ENCODE measurements at regions not wholly inside any gene's neighbourhood (a gene's known extent, or its start where the extent isn't known, plus 50 kb on each side); places are given as distances from the start of the nearest gene placed in this dataset.

- DNase-seq (no peak), ATAC-seq (no peak)
- H3K27ac ChIP-seq (ENCODE audit: low read length): no peak overlapping the region
- intact Hi-C loops (cut with micrococcal nuclease): no loop called here
- H3K4me2 ChIP-seq (ENCODE audit: low read length): no peak overlapping the region
- CTCF ChIA-PET: no interaction called here
- no peaks in the 10 kb centered on the region for H3K79me2 ChIP-seq (ENCODE audit: low read length)
- no peak overlapping the region for H2AFZ ChIP-seq (ENCODE audit: low read length)
- no peaks in the 10 kb centered on the region for H3F3A ChIP-seq (ENCODE audit: low read length, unreplicated experiment)
- no peak overlapping the region for H3K4me3 ChIP-seq (ENCODE audit: low read length)
- 0 out of 2 replicates have a peak, but pooled peaks cover 3% of the 10 kb centered on the region for H3K9me2 ChIP-seq (replicated peaks; ENCODE audit: low read length)
- H3K36me3 ChIP-seq (ENCODE audit: low read depth, low read length): no peaks in the 10 kb centered on the region
- H3K9ac ChIP-seq (ENCODE audit: low read length): no peak overlapping the region
- no peaks in the 10 kb centered on the region for H3K9me3 ChIP-seq (ENCODE audit: low read length)
- BruUV-seq (replicated peaks): no TSS peak
- POLR2A ChIA-PET (ENCODE audit: unreplicated experiment): no interaction called here
- H3K27me3 ChIP-seq (ENCODE audit: low read length): no peaks in the 10 kb centered on the region
- H4K20me1 ChIP-seq (ENCODE audit: low read length): no peaks in the 10 kb centered on the region
- TF ChIP-seq CTCF (conservative IDR thresholded peaks at IDR 0.05; ENCODE audit: low read depth, low read length): no peak
- no peak for TF ChIP-seq EZH2phosphoT487 (IDR thresholded peaks at IDR 0.05; ENCODE audit: borderline replicate concordance, low read length)
- no peak for TF ChIP-seq EZH2 (IDR thresholded peaks at IDR 0.05; ENCODE audit: low read length, unreplicated experiment)
- H3K4me1 ChIP-seq (ENCODE audit: insufficient read depth, low read length): no peaks in the 10 kb centered on the region
These were observed 81.4 kb upstream of the KRR1 start for GRCh38 chr12:75592638-75593335.

GRCh38 chr12:75592086-75592485 lies 80.7 kb upstream of the KRR1 start:
- CTCF ChIA-PET: no interaction called here
- H3K27ac ChIP-seq (ENCODE audit: low read length): no peak overlapping the region
- no peaks in the 10 kb centered on the region for H3K27me3 ChIP-seq (ENCODE audit: low read length)
- no peaks in the 10 kb centered on the region for H3K79me2 ChIP-seq (ENCODE audit: low read length)
- H3K9ac ChIP-seq (ENCODE audit: low read length): no peak overlapping the region
- H4K20me1 ChIP-seq (ENCODE audit: low read length): no peaks in the 10 kb centered on the region
- no peak overlapping the region for H3K4me3 ChIP-seq (ENCODE audit: low read length)
- H3K4me2 ChIP-seq (ENCODE audit: low read length): no peak overlapping the region
- 0 out of 2 replicates have a peak, but pooled peaks cover 3% of the 10 kb centered on the region for H3K9me2 ChIP-seq (replicated peaks; ENCODE audit: low read length)
- H3K9me3 ChIP-seq (ENCODE audit: low read length): no peaks in the 10 kb centered on the region
- intact Hi-C loops (cut with micrococcal nuclease): no loop called here
- H3K36me3 ChIP-seq (ENCODE audit: low read depth, low read length): no peaks in the 10 kb centered on the region
- DNase-seq: no peak
- ATAC-seq: no peak
- no peaks in the 10 kb centered on the region for H3F3A ChIP-seq (ENCODE audit: low read length, unreplicated experiment)
- TF ChIP-seq EZH2 (IDR thresholded peaks at IDR 0.05; ENCODE audit: low read length, unreplicated experiment): no peak
- TF ChIP-seq EZH2phosphoT487 (IDR thresholded peaks at IDR 0.05; ENCODE audit: borderline replicate concordance, low read length): no peak
- no peak for TF ChIP-seq CTCF (conservative IDR thresholded peaks at IDR 0.05; ENCODE audit: low read depth, low read length)
- BruUV-seq (replicated peaks): no TSS peak
- H3K4me1 ChIP-seq (ENCODE audit: insufficient read depth, low read length): no peaks in the 10 kb centered on the region
- no peak overlapping the region for H2AFZ ChIP-seq (ENCODE audit: low read length)
- POLR2A ChIA-PET (ENCODE audit: unreplicated experiment): no interaction called here

- Histone ChIP-seq H3K36me3 (ENCODE audit: low read depth, low read length) (no peaks in the 10 kb centered on the region), H3K79me2 (ENCODE audit: low read length) (no peaks in the 10 kb centered on the region), H3K4me3 (ENCODE audit: low read length) (no peak overlapping the region), H3K9ac (ENCODE audit: low read length) (no peak overlapping the region), H2AFZ (ENCODE audit: low read length) (no peak overlapping the region), H3K4me2 (ENCODE audit: low read length) (no peak overlapping the region), H3K4me1 (ENCODE audit: insufficient read depth, low read length) (no peaks in the 10 kb centered on the region), H3K27me3 (ENCODE audit: low read length) (no peaks in the 10 kb centered on the region), H3K9me3 (ENCODE audit: low read length) (no peaks in the 10 kb centered on the region), H3K9me2 (replicated peaks; ENCODE audit: low read length) (0 out of 2 replicates have a peak, but pooled peaks cover 3% of the 10 kb centered on the region), H4K20me1 (ENCODE audit: low read length) (no peaks in the 10 kb centered on the region), H3K27ac (ENCODE audit: low read length) (no peak overlapping the region), H3F3A (ENCODE audit: low read length, unreplicated experiment) (no peaks in the 10 kb centered on the region)
- no TSS peak for BruUV-seq (replicated peaks)
- no peak for DNase-seq
- TF ChIP-seq CTCF (conservative IDR thresholded peaks at IDR 0.05; ENCODE audit: low read depth, low read length) (no peak), EZH2phosphoT487 (IDR thresholded peaks at IDR 0.05; ENCODE audit: borderline replicate concordance, low read length) (no peak), EZH2 (IDR thresholded peaks at IDR 0.05; ENCODE audit: low read length, unreplicated experiment) (no peak)
- no peak for ATAC-seq
- intact Hi-C loops (cut with micrococcal nuclease): no loop called here
- CTCF ChIA-PET: no interaction called here
- POLR2A ChIA-PET (ENCODE audit: unreplicated experiment): no interaction called here
These were observed 80.2 kb upstream of the KRR1 start for GRCh38 chr12:75591628-75592027.

All from PC-3 (cell line).